ENCODE measurements at regions not wholly inside any gene's neighbourhood (a gene's known extent, or its start where the extent isn't known, plus 50 kb on each side); places are given as distances from the start of the nearest gene placed in this dataset.

GRCh38 chr7:153444641-153445040 lies 607.6 kb upstream of the DPP6 start:
- DNase-seq (ENCODE audit: low spot score): no peak
- H3K36me3 Mint-ChIP-seq: peaks cover 49% of the 10 kb centered on the region
- H3K4me3 Mint-ChIP-seq: no peak overlapping the region
- peaks cover 3% of the 10 kb centered on the region for H3K27me3 Mint-ChIP-seq (ENCODE audit: low read depth)
- TF ChIP-seq FOXK1 (CRISPR knock-in tag; IDR thresholded peaks at IDR 0.05) (no peak), TEAD1 (CRISPR knock-in tag; IDR thresholded peaks at IDR 0.05) (no peak), NR2C2 (CRISPR knock-in tag; IDR thresholded peaks at IDR 0.05) (no peak), ZBTB43 (CRISPR knock-in tag; IDR thresholded peaks at IDR 0.05) (no peak), MXD4 (CRISPR knock-in tag; IDR thresholded peaks at IDR 0.05; ENCODE audit: borderline replicate concordance) (no peak), ZNF263 (CRISPR knock-in tag; IDR thresholded peaks at IDR 0.05; ENCODE audit: low read depth) (no peak), RELA (CRISPR knock-in tag; IDR thresholded peaks at IDR 0.05; ENCODE audit: borderline replicate concordance) (no peak), CREM (CRISPR knock-in tag; IDR thresholded peaks at IDR 0.05) (no peak), NR1H2 (CRISPR knock-in tag; IDR thresholded peaks at IDR 0.05) (no peak), PRDM15 (CRISPR knock-in tag; IDR thresholded peaks at IDR 0.05) (no peak)
- TF ChIP-seq, protein P1, sequence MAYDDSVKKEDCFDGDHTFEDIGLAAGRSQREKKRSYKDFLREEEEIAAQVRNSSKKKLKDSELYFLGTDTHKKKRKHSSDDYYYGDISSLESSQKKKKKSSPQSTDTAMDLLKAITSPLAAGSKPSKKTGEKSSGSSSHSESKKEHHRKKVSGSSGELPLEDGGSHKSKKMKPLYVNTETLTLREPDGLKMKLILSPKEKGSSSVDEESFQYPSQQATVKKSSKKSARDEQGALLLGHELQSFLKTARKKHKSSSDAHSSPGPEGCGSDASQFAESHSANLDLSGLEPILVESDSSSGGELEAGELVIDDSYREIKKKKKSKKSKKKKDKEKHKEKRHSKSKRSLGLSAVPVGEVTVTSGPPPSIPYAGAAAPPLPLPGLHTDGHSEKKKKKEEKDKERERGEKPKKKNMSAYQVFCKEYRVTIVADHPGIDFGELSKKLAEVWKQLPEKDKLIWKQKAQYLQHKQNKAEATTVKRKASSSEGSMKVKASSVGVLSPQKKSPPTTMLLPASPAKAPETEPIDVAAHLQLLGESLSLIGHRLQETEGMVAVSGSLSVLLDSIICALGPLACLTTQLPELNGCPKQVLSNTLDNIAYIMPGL (CRISPR knock-in tag; IDR thresholded peaks at IDR 0.05): no peak
- TF ChIP-seq, protein P2, sequence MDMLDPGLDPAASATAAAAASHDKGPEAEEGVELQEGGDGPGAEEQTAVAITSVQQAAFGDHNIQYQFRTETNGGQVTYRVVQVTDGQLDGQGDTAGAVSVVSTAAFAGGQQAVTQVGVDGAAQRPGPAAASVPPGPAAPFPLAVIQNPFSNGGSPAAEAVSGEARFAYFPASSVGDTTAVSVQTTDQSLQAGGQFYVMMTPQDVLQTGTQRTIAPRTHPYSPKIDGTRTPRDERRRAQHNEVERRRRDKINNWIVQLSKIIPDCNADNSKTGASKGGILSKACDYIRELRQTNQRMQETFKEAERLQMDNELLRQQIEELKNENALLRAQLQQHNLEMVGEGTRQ (CRISPR knock-in tag; IDR thresholded peaks at IDR 0.05): no peak
- ChIA-PET POLR2A (no interaction called here), CTCF (no interaction called here)
- H3K9me3 Mint-ChIP-seq: no peaks in the 10 kb centered on the region; the same call in none of the 2 replicates
- H3K27ac Mint-ChIP-seq: no peak overlapping the region
- H3K4me1 Mint-ChIP-seq: no peaks in the 10 kb centered on the region
- no peak for ATAC-seq

DNA sequence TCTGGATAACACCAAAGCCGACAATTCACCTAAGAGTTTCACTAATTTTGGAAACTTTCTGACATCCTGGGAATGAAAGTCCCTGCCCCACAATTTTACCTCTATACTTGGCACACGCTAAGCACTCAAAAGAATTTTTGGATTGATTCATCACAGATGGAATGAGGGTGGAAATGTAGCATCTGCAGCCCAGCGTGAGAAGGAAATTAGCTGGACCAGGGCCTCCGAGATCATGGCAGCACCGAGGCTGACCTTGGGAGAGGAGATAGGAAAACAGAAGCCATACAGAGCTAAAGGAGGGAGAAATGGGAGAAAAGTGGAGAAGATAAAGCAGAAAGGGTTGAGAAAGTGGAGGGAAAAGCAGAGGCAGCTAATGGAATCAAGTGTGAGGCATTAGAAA lies 606.6 kb upstream of the DPP6 start:
- ATAC-seq: no peak
- DNase-seq (ENCODE audit: low spot score): no peak
- Mint-ChIP-seq H3K27me3 (ENCODE audit: low read depth) (peaks cover 7% of the 10 kb centered on the region), H3K9me3 (peaks cover 2% of the 10 kb centered on the region), H3K36me3 (peaks cover 48% of the 10 kb centered on the region), H3K4me1 (no peaks in the 10 kb centered on the region), H3K4me3 (no peak overlapping the region), H3K27ac (no peak overlapping the region)
- CTCF ChIA-PET: no interaction called here
- no peak for TF ChIP-seq TP53 (CRISPR knock-in tag; IDR thresholded peaks at IDR 0.05)
- TF ChIP-seq, protein P3, sequence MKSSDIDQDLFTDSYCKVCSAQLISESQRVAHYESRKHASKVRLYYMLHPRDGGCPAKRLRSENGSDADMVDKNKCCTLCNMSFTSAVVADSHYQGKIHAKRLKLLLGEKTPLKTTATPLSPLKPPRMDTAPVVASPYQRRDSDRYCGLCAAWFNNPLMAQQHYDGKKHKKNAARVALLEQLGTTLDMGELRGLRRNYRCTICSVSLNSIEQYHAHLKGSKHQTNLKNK (CRISPR knock-in tag; IDR thresholded peaks at IDR 0.05): no peak
- TF ChIP-seq TEAD4 (CRISPR knock-in tag; IDR thresholded peaks at IDR 0.05): no peak
- TF ChIP-seq, protein P4, sequence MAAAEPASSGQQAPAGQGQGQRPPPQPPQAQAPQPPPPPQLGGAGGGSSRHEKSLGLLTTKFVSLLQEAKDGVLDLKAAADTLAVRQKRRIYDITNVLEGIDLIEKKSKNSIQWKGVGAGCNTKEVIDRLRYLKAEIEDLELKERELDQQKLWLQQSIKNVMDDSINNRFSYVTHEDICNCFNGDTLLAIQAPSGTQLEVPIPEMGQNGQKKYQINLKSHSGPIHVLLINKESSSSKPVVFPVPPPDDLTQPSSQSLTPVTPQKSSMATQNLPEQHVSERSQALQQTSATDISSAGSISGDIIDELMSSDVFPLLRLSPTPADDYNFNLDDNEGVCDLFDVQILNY (CRISPR knock-in tag; IDR thresholded peaks at IDR 0.05): no peak
- TF ChIP-seq ZNF396 (CRISPR knock-in tag; IDR thresholded peaks at IDR 0.05; ENCODE audit: borderline replicate concordance): no peak
- no peak for TF ChIP-seq ZBTB43 (CRISPR knock-in tag; IDR thresholded peaks at IDR 0.05)
- no peak for TF ChIP-seq FOXP1 (CRISPR knock-in tag; IDR thresholded peaks at IDR 0.05; ENCODE audit: borderline replicate concordance)
- no peak for TF ChIP-seq TCF7 (CRISPR knock-in tag; IDR thresholded peaks at IDR 0.05; ENCODE audit: low read depth)
- TF ChIP-seq MYBL2 (CRISPR knock-in tag; IDR thresholded peaks at IDR 0.05): no peak
- TF ChIP-seq ZNF263 (CRISPR knock-in tag; IDR thresholded peaks at IDR 0.05; ENCODE audit: low read depth): no peak
- TF ChIP-seq, protein P5, sequence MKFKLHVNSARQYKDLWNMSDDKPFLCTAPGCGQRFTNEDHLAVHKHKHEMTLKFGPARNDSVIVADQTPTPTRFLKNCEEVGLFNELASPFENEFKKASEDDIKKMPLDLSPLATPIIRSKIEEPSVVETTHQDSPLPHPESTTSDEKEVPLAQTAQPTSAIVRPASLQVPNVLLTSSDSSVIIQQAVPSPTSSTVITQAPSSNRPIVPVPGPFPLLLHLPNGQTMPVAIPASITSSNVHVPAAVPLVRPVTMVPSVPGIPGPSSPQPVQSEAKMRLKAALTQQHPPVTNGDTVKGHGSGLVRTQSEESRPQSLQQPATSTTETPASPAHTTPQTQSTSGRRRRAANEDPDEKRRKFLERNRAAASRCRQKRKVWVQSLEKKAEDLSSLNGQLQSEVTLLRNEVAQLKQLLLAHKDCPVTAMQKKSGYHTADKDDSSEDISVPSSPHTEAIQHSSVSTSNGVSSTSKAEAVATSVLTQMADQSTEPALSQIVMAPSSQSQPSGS (CRISPR knock-in tag; IDR thresholded peaks at IDR 0.05; ENCODE audit: borderline replicate concordance, low read depth): no peak
- TF ChIP-seq TEAD1 (CRISPR knock-in tag; IDR thresholded peaks at IDR 0.05): no peak
- POLR2A ChIA-PET: no interaction called here

Data from WTC11 (cell line).